ENCODE measurements at regions not wholly inside any gene's neighbourhood (a gene's known extent, or its start where the extent isn't known, plus 50 kb on each side); places are given as distances from the start of the nearest gene placed in this dataset.

DNA sequence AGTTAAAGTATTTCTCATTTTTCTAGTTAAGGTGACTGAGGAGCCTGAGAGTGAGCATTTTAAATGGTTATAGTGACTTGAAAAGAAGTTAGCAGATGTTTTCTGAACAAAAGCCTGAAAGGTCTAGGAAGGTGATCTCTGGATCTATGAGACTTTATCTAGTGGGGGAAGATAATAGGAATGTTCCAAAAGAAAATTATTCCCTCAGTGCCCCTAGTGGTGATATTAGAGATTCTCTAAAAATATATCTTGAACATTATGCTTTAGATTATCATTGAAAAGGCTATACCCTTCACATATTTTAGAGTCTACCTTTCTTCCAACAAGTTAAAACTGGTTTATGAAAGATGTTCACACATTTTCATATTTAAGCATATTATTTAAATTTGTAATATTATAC is 69.0 kb upstream of the SPANXN1 start:
- Histone ChIP-seq H3K4me1 (no peaks in the 10 kb centered on the region), H3K27ac (no peak overlapping the region), H3K27me3 (no peaks in the 10 kb centered on the region), H3K9me3 (no peaks in the 10 kb centered on the region), H3K4me3 (no peak overlapping the region), H3K36me3 (no peaks in the 10 kb centered on the region)
- no peak for TF ChIP-seq EP300 (IDR thresholded peaks at IDR 0.05)
- TF ChIP-seq, protein P1, sequence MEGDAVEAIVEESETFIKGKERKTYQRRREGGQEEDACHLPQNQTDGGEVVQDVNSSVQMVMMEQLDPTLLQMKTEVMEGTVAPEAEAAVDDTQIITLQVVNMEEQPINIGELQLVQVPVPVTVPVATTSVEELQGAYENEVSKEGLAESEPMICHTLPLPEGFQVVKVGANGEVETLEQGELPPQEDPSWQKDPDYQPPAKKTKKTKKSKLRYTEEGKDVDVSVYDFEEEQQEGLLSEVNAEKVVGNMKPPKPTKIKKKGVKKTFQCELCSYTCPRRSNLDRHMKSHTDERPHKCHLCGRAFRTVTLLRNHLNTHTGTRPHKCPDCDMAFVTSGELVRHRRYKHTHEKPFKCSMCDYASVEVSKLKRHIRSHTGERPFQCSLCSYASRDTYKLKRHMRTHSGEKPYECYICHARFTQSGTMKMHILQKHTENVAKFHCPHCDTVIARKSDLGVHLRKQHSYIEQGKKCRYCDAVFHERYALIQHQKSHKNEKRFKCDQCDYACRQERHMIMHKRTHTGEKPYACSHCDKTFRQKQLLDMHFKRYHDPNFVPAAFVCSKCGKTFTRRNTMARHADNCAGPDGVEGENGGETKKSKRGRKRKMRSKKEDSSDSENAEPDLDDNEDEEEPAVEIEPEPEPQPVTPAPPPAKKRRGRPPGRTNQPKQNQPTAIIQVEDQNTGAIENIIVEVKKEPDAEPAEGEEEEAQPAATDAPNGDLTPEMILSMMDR (IDR thresholded peaks at IDR 0.05): peak in 1 of 4 experiments; percentile 19
- no peak for ATAC-seq

DNA sequence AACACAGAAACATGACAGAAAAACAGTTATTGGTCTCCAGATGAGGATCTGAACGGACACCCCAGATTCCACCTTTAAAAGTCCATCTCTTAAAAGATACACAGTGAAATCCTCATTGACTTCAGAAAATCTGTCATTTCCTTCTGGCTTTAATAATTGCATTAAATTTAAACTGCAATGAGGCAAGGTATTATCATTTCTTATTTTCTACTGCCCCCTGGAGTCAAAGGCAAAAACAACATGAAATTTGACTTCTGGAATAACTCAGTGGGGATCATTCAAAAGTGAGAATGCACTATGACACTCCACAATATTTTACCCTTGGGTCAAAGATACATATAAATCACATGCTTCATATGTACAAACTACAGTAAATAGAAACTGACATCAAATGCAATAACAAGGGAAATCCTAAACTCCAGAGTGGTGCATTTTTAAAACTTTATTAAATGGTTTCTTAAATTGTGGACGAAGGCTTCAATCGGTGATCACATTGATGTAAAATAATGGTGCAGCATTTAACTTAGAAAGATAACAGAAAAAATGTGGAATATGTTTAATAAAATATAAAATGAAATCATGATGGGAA is 56.4 kb upstream of the SPANXN1 start:
- Histone ChIP-seq H3K4me3 (no peak overlapping the region), H3K27ac (no peak overlapping the region), H3K36me3 (no peaks in the 10 kb centered on the region), H3K9me3 (no peaks in the 10 kb centered on the region), H3K4me1 (no peaks in the 10 kb centered on the region), H3K27me3 (no peaks in the 10 kb centered on the region)
- ATAC-seq: no peak
- TF ChIP-seq POLR2A (IDR thresholded peaks at IDR 0.05) (no peak), EP300 (IDR thresholded peaks at IDR 0.05) (no peak), POLR2AphosphoS5 (IDR thresholded peaks at IDR 0.05) (no peak)
- TF ChIP-seq, protein P1 (IDR thresholded peaks at IDR 0.05): peak in 1 of 4 experiments; percentile 45
- WGBS, 2 donors (ENCODE audit: low coverage in 1 of 2): 25 to 48% methylated on average over 2 to 3 of the region's 3 CpGs
